ENCODE measurements at regions not wholly inside any gene's neighbourhood (a gene's known extent, or its start where the extent isn't known, plus 50 kb on each side); places are given as distances from the start of the nearest gene placed in this dataset.

DNA sequence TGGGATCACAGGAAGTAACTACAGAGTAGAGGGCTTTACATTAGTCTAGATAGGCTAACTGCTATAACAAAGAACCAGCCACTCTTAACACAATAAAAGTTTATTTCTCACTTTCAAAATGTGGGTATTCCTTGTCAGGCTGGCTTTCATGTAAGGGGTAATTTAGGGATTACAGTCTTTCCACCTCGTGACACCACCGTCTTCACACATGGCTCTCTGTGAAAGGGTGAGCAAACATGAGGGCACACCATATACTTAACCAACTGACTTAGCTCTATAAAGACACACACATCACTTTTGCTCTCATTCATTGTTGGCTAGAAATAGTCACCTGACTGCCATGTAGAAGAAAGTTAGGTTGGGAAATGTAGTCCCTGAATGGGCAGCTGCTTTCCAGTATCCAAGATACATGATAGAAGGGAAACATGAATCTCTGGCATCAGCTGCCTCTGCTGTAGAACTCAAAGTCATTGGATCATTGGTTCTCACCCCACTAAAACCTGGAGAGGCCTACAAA is 66.1 kb upstream of the CRY1 start:
- Histone ChIP-seq H3K9me3 (no peaks in the 10 kb centered on the region), H3K27me3 (peaks cover 0 to 23% of the 10 kb centered on the region in 2 donors), H3K4me1 (no peaks in the 10 kb centered on the region), H3K27ac (no peak overlapping the region), H3K36me3 (no peaks in the 10 kb centered on the region), H3K4me3 (no peak overlapping the region)
- no peak for DNase-seq
- TF ChIP-seq, protein P1, sequence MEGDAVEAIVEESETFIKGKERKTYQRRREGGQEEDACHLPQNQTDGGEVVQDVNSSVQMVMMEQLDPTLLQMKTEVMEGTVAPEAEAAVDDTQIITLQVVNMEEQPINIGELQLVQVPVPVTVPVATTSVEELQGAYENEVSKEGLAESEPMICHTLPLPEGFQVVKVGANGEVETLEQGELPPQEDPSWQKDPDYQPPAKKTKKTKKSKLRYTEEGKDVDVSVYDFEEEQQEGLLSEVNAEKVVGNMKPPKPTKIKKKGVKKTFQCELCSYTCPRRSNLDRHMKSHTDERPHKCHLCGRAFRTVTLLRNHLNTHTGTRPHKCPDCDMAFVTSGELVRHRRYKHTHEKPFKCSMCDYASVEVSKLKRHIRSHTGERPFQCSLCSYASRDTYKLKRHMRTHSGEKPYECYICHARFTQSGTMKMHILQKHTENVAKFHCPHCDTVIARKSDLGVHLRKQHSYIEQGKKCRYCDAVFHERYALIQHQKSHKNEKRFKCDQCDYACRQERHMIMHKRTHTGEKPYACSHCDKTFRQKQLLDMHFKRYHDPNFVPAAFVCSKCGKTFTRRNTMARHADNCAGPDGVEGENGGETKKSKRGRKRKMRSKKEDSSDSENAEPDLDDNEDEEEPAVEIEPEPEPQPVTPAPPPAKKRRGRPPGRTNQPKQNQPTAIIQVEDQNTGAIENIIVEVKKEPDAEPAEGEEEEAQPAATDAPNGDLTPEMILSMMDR (IDR thresholded peaks at IDR 0.05), result no peak
- intact Hi-C loops (cut with DNase I), result no loop called here
- no peak for ATAC-seq

DNA sequence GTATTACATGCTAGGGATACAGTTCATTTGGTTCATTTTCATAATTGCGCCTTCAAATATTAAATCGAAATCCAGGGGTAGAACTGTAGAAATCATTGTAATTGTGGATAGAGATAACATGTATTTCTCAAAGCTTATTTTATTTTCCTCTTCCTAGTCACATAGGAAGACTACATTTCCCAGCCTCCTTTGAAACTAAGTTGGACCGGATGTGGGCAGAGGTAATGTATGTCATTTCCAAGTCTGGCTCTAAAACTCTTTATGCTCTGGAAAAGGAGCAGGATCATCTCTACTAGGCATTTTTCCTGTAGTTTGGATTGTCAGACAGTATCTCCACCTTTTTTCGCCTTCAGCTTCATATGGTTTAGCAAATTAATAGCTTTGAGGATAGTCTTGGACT is 70.1 kb upstream of the CRY1 start:
- Histone ChIP-seq H3K36me3 (no peaks in the 10 kb centered on the region), H3K4me1 (no peaks in the 10 kb centered on the region), H3K27me3 (peaks cover 0 to 17% of the 10 kb centered on the region in 2 donors), H3K27ac (no peak overlapping the region), H3K9me3 (no peaks in the 10 kb centered on the region), H3K4me3 (no peak overlapping the region)
- TF ChIP-seq, protein P1 (IDR thresholded peaks at IDR 0.05), result no peak
- intact Hi-C loops (cut with DNase I), result no loop called here
- DNase-seq (no peak), ATAC-seq (no peak)

DNA sequence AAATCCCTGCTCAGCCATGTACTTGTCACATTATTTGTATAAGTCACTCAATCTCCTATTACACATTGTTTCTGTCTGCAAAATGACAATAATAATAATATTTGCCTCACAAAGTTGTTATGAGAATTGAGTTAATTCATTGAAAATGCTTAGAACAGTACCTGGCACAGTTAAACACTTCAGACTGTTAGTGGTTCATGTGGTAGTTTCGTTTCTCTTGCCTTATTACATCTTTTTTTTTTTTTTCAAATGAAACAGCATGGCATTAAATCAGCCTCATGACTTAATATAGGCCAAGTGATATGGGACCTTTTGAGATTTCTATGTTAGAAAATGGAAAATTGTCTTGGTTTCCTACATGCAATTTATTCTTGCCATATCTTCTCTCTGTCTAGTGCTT is 71.0 kb upstream of the CRY1 start:
- no peaks in the 10 kb centered on the region for H3K36me3 ChIP-seq
- TF ChIP-seq, protein P1 (IDR thresholded peaks at IDR 0.05), result no peak
- intact Hi-C loops (cut with DNase I), result no loop called here

DNA sequence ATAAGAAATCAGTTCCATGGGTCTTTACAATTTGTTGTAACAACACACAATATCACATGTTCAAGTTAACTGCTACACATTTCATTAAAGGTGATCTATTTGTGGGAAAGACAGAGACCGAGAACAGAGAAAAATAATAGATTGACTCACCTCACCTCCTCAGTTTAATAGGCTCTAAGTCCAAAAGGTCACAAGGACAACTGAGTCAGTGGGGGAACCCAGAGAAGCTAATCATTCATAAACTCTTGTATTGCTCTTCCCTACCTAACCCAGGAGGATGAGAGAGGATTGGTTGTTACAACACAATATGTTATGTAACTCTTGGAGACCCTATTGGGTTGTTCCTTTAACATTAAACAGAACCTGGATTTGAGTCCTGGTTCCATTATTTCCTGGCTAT is 72.2 kb upstream of the CRY1 start:
- intact Hi-C loops (cut with DNase I), result no loop called here
- Histone ChIP-seq H3K27ac (no peak overlapping the region), H3K36me3 (no peaks in the 10 kb centered on the region), H3K4me1 (no peaks in the 10 kb centered on the region), H3K4me3 (no peak overlapping the region), H3K27me3 (peaks cover 0 to 15% of the 10 kb centered on the region in 2 donors), H3K9me3 (no peaks in the 10 kb centered on the region)
- TF ChIP-seq, protein P1 (IDR thresholded peaks at IDR 0.05), result no peak
- ATAC-seq (no peak), DNase-seq (no peak)

More for the DNA sequence above, 71.0 kb upstream of the CRY1 start:
- H3K4me3 ChIP-seq, result no peak overlapping the region
- no peak for ATAC-seq
- no peak for DNase-seq
- no peaks in the 10 kb centered on the region for H3K4me1 ChIP-seq
- H3K27me3 ChIP-seq, result peaks cover 0 to 16% of the 10 kb centered on the region in 2 donors
- no peaks in the 10 kb centered on the region for H3K9me3 ChIP-seq
- H3K27ac ChIP-seq, result no peak overlapping the region

DNA sequence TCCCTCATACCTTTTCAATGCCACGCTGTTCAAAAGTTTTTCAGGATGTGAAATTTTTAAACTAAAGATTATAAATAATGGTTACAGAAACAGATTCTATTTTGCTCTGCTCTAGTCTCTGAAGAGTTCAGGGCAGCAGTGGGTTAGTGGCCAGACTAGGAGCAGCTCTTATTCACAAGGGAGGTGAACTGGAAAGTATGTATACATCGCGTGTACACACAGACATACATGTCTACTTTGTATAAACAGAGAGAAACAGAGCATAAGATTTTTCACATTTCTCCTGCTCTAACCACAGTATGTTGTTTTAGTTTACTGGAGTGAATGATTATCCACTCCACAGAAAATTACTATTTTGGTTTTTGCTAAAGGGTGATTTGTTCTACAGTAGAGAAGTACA is 74.4 kb upstream of the CRY1 start:
- intact Hi-C loops (cut with DNase I), result no loop called here
- H3K36me3 ChIP-seq, result no peaks in the 10 kb centered on the region
- H3K27me3 ChIP-seq, result peaks cover 0 to 25% of the 10 kb centered on the region in 2 donors

More for the DNA sequence above, 74.4 kb upstream of the CRY1 start:
- ATAC-seq (no peak), DNase-seq (no peak)
- TF ChIP-seq, protein P1 (IDR thresholded peaks at IDR 0.05), result no peak
- H3K4me3 ChIP-seq, result no peak overlapping the region
- no peaks in the 10 kb centered on the region for H3K9me3 ChIP-seq
- H3K27ac ChIP-seq, result no peak overlapping the region
- H3K4me1 ChIP-seq, result no peaks in the 10 kb centered on the region

Measured in left lung (tissue), 4 donors.